ENCODE measurements at regions not wholly inside any gene's neighbourhood (a gene's known extent, or its start where the extent isn't known, plus 50 kb on each side); places are given as distances from the start of the nearest gene placed in this dataset.

DNA sequence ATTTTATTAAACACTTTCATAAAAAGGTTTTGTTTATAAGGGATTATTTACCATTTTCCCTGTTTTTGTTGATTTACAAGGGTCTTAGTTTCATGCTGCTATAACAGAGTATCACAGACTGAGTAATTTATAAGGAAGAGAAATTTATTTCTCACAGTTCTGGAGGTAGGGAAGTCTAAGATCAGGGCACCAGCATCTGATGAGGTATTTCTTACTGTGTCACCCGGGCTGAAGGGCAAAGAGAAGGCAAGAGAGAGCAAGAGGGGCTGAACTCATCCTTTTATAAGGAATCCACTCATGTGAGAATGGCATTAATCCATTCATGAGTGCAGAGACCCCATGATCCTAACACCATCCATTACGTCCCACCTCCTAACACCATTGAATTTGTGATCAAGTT lies 160.0 kb upstream of the SLC39A10 start:
- TF ChIP-seq, protein P1, sequence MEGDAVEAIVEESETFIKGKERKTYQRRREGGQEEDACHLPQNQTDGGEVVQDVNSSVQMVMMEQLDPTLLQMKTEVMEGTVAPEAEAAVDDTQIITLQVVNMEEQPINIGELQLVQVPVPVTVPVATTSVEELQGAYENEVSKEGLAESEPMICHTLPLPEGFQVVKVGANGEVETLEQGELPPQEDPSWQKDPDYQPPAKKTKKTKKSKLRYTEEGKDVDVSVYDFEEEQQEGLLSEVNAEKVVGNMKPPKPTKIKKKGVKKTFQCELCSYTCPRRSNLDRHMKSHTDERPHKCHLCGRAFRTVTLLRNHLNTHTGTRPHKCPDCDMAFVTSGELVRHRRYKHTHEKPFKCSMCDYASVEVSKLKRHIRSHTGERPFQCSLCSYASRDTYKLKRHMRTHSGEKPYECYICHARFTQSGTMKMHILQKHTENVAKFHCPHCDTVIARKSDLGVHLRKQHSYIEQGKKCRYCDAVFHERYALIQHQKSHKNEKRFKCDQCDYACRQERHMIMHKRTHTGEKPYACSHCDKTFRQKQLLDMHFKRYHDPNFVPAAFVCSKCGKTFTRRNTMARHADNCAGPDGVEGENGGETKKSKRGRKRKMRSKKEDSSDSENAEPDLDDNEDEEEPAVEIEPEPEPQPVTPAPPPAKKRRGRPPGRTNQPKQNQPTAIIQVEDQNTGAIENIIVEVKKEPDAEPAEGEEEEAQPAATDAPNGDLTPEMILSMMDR (conservative IDR thresholded peaks at IDR 0.05; ENCODE audit: low read length), result no peak
- no peak for DNase-seq (ENCODE audit: low read depth)
- no peak overlapping the region for H3K4me3 ChIP-seq (ENCODE audit: low read length)

DNA sequence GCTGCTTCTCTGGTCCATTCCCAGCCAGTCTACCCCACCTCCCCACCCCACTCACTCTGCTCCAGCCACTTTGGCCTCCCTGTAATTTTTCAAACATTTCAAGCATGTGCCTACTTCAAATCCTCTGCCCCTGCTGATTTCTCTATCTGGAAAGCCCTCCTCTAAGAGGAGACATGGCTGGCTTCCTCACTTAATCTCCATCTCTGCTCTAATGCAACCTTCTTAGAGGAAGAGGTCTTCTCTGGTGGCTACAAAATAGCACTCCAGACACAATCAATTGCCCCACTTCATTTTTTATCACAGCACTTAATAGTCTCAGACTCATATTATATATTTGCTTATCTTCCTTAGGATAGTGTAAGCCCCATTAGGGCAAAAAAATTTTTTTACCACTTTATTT lies 161.1 kb upstream of the SLC39A10 start:
- H3K4me3 ChIP-seq (ENCODE audit: low read length), result no peak overlapping the region
- TF ChIP-seq, protein P1 (conservative IDR thresholded peaks at IDR 0.05; ENCODE audit: low read length), result no peak
- no peak for DNase-seq (ENCODE audit: low read depth)

DNA sequence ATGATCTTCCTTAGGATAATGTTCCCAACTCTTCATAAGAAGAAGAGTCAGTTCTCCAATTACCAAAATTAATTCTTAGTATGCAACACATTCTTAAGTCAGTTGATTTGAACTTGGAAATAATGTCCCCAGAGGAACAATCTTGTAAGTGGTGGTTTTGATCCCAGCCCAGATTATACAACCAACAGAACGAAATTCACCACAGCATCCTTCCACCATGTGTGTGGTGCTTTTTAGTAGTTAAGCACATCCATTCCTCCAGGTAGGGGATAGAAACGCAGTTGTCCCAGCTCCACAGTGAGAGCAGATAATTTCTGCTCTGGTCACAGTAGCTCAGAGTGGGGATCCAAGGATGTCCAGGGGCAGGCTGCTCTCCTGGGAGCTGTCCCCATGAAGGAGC lies 161.7 kb upstream of the SLC39A10 start:
- no peak overlapping the region for H3K4me3 ChIP-seq (ENCODE audit: low read length)
- TF ChIP-seq, protein P1 (conservative IDR thresholded peaks at IDR 0.05; ENCODE audit: low read length), result no peak
- DNase-seq (ENCODE audit: low read depth), result no peak

DNA sequence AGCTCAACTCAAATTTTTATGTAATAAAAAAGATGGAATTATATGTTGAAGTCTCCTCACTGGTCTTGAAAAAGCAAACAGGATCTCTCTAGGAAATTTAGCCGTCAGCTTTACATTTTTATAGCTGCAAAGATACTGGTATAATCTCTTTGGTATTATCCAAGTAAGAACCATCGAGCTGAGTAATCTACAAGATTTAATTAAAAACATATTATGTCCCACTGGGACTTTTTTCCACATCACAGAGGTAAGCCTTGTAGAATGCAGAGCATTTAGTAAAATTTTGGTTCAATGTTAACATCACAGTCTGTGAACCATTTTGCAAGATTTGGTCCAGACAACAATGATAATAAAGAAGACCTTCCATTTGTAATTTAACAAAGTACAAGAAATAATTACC lies 162.6 kb upstream of the SLC39A10 start:
- no peak overlapping the region for H3K4me3 ChIP-seq (ENCODE audit: low read length)
- peak; percentile 65 for DNase-seq (ENCODE audit: low read depth)
- TF ChIP-seq, protein P1 (conservative IDR thresholded peaks at IDR 0.05; ENCODE audit: low read length), result no peak

DNA sequence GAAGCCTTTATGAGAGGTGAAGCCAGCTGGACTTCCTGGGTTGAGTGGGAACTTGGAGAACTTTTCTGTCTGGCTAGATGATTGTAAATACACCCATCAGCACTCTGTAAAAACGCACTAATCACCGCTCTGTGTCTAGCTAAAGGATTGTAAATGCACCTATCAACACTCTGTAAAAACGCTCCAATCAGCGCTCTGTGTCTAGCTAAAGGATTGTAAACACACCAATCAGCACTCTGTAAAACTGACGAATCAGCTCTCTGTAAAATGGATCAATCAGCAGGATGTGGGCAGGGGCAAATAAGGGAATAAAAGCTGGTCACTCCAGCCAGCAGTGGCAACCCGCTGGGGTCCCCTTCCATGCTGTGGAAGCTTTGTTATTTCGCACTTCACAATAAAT lies 163.6 kb upstream of the SLC39A10 start:
- no peak overlapping the region for H3K4me3 ChIP-seq (ENCODE audit: low read length)
- TF ChIP-seq, protein P1 (conservative IDR thresholded peaks at IDR 0.05; ENCODE audit: low read length), result no peak
- no peak for DNase-seq (ENCODE audit: low read depth)

DNA sequence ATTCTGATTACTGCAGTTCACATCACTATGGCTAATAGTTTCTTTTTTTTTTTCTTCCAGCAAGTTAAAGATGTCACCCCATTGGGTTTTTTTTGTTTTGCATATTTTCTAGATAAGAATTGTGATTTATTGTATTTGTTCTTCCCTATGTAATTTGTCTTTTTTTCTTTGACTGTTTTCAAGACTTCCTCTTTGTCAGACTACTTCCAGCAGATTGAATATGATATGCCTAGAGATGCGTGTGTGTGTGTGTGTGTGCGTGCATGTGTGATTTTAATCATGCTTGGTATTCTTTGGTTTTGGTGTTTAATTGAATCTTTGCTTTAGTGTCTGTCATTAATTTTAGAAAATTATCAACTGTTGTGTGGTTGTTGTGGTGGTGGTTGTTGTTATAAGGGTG lies 166.7 kb upstream of the SLC39A10 start:
- TF ChIP-seq, protein P1 (conservative IDR thresholded peaks at IDR 0.05; ENCODE audit: low read length), result no peak
- DNase-seq (ENCODE audit: low read depth), result no peak
- H3K4me3 ChIP-seq (ENCODE audit: low read length), result no peak overlapping the region

DNA sequence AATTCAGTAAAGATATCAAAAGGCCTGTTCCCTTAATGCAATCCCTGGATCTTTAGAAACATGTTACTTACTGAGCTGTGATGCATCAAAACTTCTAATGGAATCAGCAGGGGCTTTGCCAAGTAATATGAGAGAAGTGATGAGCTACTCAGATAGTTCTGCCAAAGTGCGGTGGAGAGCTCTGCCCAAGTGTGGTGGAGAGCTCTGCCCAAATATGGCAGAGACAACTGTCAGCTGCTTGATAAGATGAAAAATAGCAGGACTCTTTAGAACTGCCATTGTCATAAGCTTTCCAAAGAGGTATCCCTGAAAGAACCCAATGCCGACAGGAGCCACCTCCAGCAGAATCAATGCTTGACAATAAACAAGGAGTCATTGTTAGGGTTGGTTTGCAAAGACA lies 167.9 kb upstream of the SLC39A10 start:
- TF ChIP-seq, protein P1 (conservative IDR thresholded peaks at IDR 0.05; ENCODE audit: low read length), result no peak
- DNase-seq (ENCODE audit: low read depth), result peak; percentile 23
- no peak overlapping the region for H3K4me3 ChIP-seq (ENCODE audit: low read length)
